ENCODE measurements at regions not wholly inside any gene's neighbourhood (a gene's known extent, or its start where the extent isn't known, plus 50 kb on each side); places are given as distances from the start of the nearest gene placed in this dataset.

DNA sequence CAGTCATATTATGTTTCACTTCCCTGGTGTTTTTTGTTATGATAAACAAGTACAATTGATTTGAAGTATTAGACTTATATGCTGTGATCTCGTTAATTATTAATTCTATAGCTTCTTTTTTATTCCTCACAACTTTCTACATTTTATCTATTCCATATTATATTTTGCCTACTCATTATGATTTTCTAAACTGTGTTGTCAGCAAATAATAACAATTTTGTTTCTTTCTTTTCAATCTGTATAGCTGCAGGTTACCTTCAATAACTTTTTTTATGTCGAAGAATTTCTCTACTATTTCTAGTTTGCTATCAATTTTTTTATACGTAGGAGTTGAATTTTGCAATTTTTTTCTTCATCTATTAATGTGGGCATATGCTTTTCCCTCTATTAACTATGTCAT is 304.4 kb downstream of the PCDH17 start:
- TF ChIP-seq, protein P1, sequence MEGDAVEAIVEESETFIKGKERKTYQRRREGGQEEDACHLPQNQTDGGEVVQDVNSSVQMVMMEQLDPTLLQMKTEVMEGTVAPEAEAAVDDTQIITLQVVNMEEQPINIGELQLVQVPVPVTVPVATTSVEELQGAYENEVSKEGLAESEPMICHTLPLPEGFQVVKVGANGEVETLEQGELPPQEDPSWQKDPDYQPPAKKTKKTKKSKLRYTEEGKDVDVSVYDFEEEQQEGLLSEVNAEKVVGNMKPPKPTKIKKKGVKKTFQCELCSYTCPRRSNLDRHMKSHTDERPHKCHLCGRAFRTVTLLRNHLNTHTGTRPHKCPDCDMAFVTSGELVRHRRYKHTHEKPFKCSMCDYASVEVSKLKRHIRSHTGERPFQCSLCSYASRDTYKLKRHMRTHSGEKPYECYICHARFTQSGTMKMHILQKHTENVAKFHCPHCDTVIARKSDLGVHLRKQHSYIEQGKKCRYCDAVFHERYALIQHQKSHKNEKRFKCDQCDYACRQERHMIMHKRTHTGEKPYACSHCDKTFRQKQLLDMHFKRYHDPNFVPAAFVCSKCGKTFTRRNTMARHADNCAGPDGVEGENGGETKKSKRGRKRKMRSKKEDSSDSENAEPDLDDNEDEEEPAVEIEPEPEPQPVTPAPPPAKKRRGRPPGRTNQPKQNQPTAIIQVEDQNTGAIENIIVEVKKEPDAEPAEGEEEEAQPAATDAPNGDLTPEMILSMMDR (conservative IDR thresholded peaks at IDR 0.05 in 1 of 2, IDR thresholded peaks at IDR 0.05 in 1 of 2; ENCODE audit: extremely low read depth in 1 of 2, insufficient read depth in 1 of 2, low read depth in 1 of 2, low read length in 2 of 2): no peak
- no peak for TF ChIP-seq EZH2 (IDR thresholded peaks at IDR 0.05; ENCODE audit: borderline replicate concordance, low read length)

All from mammary epithelial cell (primary cell).